Mucosa of stomach (tissue), 1 donor: ENCODE measurements at regions not wholly inside any gene's neighbourhood (a gene's known extent, or its start where the extent isn't known, plus 50 kb on each side); places are given as distances from the start of the nearest gene placed in this dataset.
"Not testable (repeated sequence)": the region's sequence is repeated elsewhere in the genome, so short reads cannot be mapped to it uniquely, and the experiment has no call there.

ENCODE experiments used
- H3K27me3 ChIP-seq: one replicate; pipeline ENCODE4 v1.7.0; 2013; ENCODE audit warnings: mild to moderate bottlenecking, low read length; ENCODE audit not compliant: control insufficient read depth, insufficient read depth
- H3K36me3 ChIP-seq: one replicate; pipeline ENCODE4 v1.7.0; 2013; ENCODE audit warnings: low read length; ENCODE audit not compliant: control insufficient read depth, insufficient read depth
- H3K4me1 ChIP-seq: one replicate; pipeline ENCODE4 v1.7.0; 2013; ENCODE audit warnings: mild to moderate bottlenecking, low read length; ENCODE audit not compliant: control insufficient read depth, insufficient read depth
- H3K4me3 ChIP-seq: one replicate; pipeline ENCODE4 v1.7.0; 2013; ENCODE audit warnings: low read length
- H3K9ac ChIP-seq: one replicate; pipeline ENCODE4 v1.7.0; 2013; ENCODE audit warnings: mild to moderate bottlenecking, low read length, moderate library complexity
- H3K9me3 ChIP-seq: one replicate; pipeline ENCODE4 v1.7.0; 2013; ENCODE audit warnings: mild to moderate bottlenecking, low read length, moderate library complexity; ENCODE audit not compliant: control insufficient read depth
- donor health status: Pancreatic carcinoma.

DNA sequence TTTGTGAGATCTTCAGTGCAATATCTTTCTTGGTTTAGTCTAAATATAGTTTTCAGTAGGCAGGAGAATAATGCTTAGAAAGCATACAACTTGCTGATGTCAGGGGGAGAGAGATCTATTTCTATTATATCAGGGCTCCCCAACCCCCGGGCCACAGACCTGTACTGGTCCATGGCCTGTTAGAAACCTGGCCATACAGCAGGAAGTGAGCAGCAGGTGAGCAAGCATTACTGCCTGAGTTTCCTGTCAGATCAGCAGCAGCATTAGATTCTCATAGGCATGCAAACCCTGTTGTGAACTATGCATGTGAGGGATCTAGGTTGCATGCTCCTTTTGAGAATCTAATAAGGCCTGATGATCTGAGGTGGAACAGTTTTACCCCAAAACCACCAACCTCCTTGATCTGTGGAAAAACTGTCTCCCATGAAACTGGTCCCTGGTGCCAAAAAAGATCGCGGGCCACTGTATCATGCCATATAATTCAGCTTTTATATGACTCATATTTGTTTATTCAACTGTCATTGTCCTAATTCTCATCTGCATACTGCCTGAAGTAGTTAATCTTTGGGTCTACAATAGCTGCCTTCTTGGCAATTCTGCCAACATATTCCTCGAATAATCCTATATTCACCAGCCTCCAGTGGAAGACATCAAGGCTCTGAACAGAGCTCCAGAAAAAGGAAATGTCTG is 163.6 kb upstream of the DYRK2 start:
- Histone ChIP-seq H3K4me1 (peaks cover 13% of the 10 kb centered on the region), H3K4me3 (no peak overlapping the region), H3K27me3 (no peaks in the 10 kb centered on the region), H3K9ac (no peak overlapping the region), H3K36me3 (no peaks in the 10 kb centered on the region), H3K9me3 (no peaks in the 10 kb centered on the region)

- no peak overlapping the region for H3K9ac ChIP-seq
- H3K9me3 ChIP-seq: no peaks in the 10 kb centered on the region
- no peaks in the 10 kb centered on the region for H3K27me3 ChIP-seq
- H3K4me3 ChIP-seq: no peak overlapping the region
- H3K4me1 ChIP-seq: peaks cover 13% of the 10 kb centered on the region
- no peaks in the 10 kb centered on the region for H3K36me3 ChIP-seq
Measured at GRCh38 chr12:67486671-67487070, 161.9 kb upstream of the DYRK2 start.

- H3K36me3 ChIP-seq, H3K9ac ChIP-seq, H3K4me3 ChIP-seq, H3K9me3 ChIP-seq, H3K27me3 ChIP-seq: not testable (repeated sequence)
- peaks cover 11% of the 10 kb centered on the region for H3K4me1 ChIP-seq
Measured at GRCh38 chr12:67488349-67488748, 160.2 kb upstream of the DYRK2 start.

GRCh38 chr12:67489007-67489406 is 159.5 kb upstream of the DYRK2 start:
- no peak overlapping the region for H3K4me3 ChIP-seq

GRCh38 chr12:67496581-67496980 is 152.0 kb upstream of the DYRK2 start:
- no peaks in the 10 kb centered on the region for H3K36me3 ChIP-seq
- no peak overlapping the region for H3K4me3 ChIP-seq

More at GRCh38 chr12:67489007-67489406, 159.5 kb upstream of the DYRK2 start:
- Histone ChIP-seq H3K9ac (no peak overlapping the region), H3K27me3 (no peaks in the 10 kb centered on the region), H3K9me3 (no peaks in the 10 kb centered on the region), H3K4me1 (peaks cover 4% of the 10 kb centered on the region), H3K36me3 (no peaks in the 10 kb centered on the region)

DNA sequence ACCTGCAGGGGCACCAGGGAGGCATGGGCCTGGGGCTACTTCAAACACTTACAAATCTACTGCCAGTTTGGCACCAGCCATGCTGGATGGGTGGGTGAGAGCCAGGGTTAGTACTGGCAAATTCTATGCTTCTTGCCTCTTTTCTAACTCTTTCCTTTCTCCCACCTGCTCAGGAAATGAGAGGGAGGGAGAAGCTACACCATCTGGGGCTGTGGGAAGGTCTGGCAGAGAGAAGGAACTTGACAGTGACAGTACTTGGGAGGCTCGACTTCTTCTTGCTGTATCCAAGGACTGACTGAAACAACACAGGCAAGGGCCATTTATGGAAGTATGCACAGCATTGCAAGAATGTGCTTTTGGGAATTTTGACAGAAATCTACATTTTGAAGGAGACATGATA is 149.6 kb upstream of the DYRK2 start:
- Histone ChIP-seq H3K36me3 (no peaks in the 10 kb centered on the region), H3K27me3 (no peaks in the 10 kb centered on the region), H3K4me3 (no peak overlapping the region), H3K9me3 (no peaks in the 10 kb centered on the region), H3K9ac (no peak overlapping the region), H3K4me1 (peaks cover 18% of the 10 kb centered on the region)

More at GRCh38 chr12:67496581-67496980, 152.0 kb upstream of the DYRK2 start:
- no peaks in the 10 kb centered on the region for H3K27me3 ChIP-seq
- no peaks in the 10 kb centered on the region for H3K9me3 ChIP-seq
- no peak overlapping the region for H3K9ac ChIP-seq
- peaks cover 10% of the 10 kb centered on the region for H3K4me1 ChIP-seq

- H3K27me3 ChIP-seq: no peaks in the 10 kb centered on the region
- no peak overlapping the region for H3K9ac ChIP-seq
- H3K9me3 ChIP-seq: no peaks in the 10 kb centered on the region
- H3K4me3 ChIP-seq: no peak overlapping the region
- H3K4me1 ChIP-seq: peaks cover 18% of the 10 kb centered on the region
- no peaks in the 10 kb centered on the region for H3K36me3 ChIP-seq
Measured at GRCh38 chr12:67501362-67501761, 147.2 kb upstream of the DYRK2 start.

GRCh38 chr12:67504026-67504425 is 144.5 kb upstream of the DYRK2 start:
- Histone ChIP-seq H3K9ac (no peak overlapping the region), H3K9me3 (no peaks in the 10 kb centered on the region), H3K27me3 (no peaks in the 10 kb centered on the region), H3K4me1 (peaks cover 18% of the 10 kb centered on the region), H3K36me3 (no peaks in the 10 kb centered on the region), H3K4me3 (no peak overlapping the region)

DNA sequence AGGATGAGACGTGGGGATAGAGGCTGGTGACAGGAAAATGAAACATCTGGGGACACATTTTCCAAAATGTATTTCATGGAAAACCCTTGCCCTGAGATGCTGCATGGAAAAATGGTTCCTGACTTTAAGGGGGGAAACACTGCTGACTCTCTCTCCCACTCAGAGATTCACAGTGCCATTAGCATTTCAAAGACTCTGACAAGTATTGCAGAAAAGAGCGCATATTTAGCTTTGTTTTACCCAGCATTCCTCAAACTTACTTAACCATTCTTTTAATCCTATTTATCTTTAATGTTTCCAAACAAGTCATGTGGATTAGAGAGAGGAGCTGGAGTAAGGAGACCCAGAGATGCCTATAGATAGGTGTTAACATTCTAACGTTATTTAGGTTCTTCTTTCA is 141.8 kb upstream of the DYRK2 start:
- no peaks in the 10 kb centered on the region for H3K9me3 ChIP-seq

GRCh38 chr12:67508830-67509229 is 139.7 kb upstream of the DYRK2 start:
- Histone ChIP-seq H3K4me3 (no peak overlapping the region), H3K4me1 (peaks cover 9% of the 10 kb centered on the region), H3K27me3 (no peaks in the 10 kb centered on the region), H3K36me3 (no peaks in the 10 kb centered on the region), H3K9ac (no peak overlapping the region), H3K9me3 (no peaks in the 10 kb centered on the region)

More for the DNA sequence above, 141.8 kb upstream of the DYRK2 start:
- H3K36me3 ChIP-seq: no peaks in the 10 kb centered on the region
- H3K4me3 ChIP-seq: no peak overlapping the region
- no peak overlapping the region for H3K9ac ChIP-seq
- H3K27me3 ChIP-seq: no peaks in the 10 kb centered on the region
- H3K4me1 ChIP-seq: peaks cover 16% of the 10 kb centered on the region

DNA sequence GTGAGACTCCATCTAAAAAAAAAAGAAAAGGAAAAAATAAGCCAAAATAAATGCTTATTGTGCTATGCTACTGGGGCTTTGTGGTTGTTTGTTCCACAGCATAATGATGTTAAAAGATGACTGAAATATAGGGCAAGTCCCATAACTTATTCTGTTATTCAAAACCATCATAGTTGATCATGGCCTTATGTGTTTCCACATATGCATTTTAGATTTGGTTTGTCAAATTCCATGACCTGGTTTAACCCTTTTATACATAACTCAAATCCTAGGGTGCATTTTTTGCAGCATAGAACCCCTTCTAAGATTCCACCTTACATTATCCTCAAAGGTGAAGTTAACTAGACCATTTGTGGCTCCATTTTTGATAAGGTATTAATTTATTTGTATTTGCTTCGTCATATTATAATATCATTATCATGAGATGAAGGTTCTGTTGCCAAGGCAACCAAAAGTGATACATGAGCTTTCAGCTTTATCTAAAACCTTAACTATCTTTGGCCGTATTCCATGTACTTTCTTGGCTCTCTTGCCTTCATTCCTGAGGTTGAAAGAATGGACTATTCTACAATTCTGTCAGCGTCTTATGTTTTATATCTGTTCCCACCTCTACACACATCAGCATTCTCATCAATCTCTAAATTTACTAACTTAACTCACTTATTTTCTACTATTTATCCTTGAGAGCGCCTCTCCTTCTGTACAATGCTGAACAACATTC is 138.7 kb upstream of the DYRK2 start:
- Histone ChIP-seq H3K4me1 (peaks cover 15% of the 10 kb centered on the region), H3K4me3 (no peak overlapping the region), H3K9ac (no peak overlapping the region), H3K9me3 (no peaks in the 10 kb centered on the region), H3K36me3 (no peaks in the 10 kb centered on the region), H3K27me3 (no peaks in the 10 kb centered on the region)

DNA sequence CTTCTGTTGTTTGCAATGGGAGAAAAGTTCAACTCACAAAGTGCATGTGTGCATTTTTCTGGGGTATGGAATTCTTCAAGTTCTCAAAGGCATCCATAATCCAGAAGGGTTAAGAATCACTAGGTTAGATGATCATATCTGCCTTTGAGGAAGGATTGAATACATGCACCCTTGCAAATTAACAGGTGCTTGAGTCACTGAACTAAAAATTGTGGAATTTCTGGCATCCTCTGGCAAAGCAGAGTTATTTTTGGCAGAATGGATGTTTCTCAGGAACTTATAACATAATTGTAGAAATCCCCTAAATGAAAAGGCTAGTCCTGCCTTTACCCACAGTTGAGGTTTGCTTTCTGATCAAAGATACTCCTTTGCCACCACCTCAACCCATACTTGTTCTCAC is 136.5 kb upstream of the DYRK2 start:
- Histone ChIP-seq H3K9me3 (no peaks in the 10 kb centered on the region), H3K4me3 (no peak overlapping the region), H3K36me3 (no peaks in the 10 kb centered on the region), H3K4me1 (peaks cover 36% of the 10 kb centered on the region), H3K27me3 (no peaks in the 10 kb centered on the region), H3K9ac (no peak overlapping the region)
